Esophagus muscularis mucosa (tissue), 4 donors: ENCODE measurements at regions not wholly inside any gene's neighbourhood (a gene's known extent, or its start where the extent isn't known, plus 50 kb on each side); places are given as distances from the start of the nearest gene placed in this dataset.

Source experiments
- CTCF ChIP-seq, 3 experiments: fragments of 200-600 bp in 2 of 3; fragments of 450-650 bp in 1 of 3; sonication (generic) in 2 of 3; IDR thresholded peaks; one replicate each; pipeline ENCODE4 v1.5.1; 2017 to 2019; ENCODE audit warnings: antibody characterized with exemption in 3 of 3, mild to moderate bottlenecking in 2 of 3, moderate library complexity in 1 of 3
- EP300 ChIP-seq: sonication (generic); formaldehyde crosslinking; IDR thresholded peaks from one replicate; pipeline ENCODE4 v1.6.1; 2017; ENCODE audit warnings: antibody characterized with exemption
- POLR2A ChIP-seq: fragments of 450-650 bp; IDR thresholded peaks from one replicate; pipeline ENCODE4 v1.6.1; 2017; ENCODE audit warnings: antibody characterized with exemption, moderate library complexity, mild to moderate bottlenecking, low read depth
- POLR2AphosphoS5 ChIP-seq, 2 donors: sonication (generic); formaldehyde crosslinking; IDR thresholded peaks; one replicate each; pipeline ENCODE4 v1.6.1; 2017; ENCODE audit warnings: antibody characterized with exemption in 2 of 2

- no peak for TF ChIP-seq CTCF (IDR thresholded peaks at IDR 0.05)
- TF ChIP-seq POLR2AphosphoS5 (IDR thresholded peaks at IDR 0.05): no peak
- TF ChIP-seq POLR2A: no peak
- no peak for TF ChIP-seq EP300
These were observed 551.8 kb upstream of the TYRP1 start for GRCh38 chr9:12141422-12141821.
